Smooth muscle cell (in vitro differentiated cells): ENCODE measurements at regions not wholly inside any gene's neighbourhood (a gene's known extent, or its start where the extent isn't known, plus 50 kb on each side); places are given as distances from the start of the nearest gene placed in this dataset.

Experiments used
- DNase-seq: peaks from one replicate; lab custom pipeline; 2025; ENCODE audit not compliant: unreplicated experiment; lab: John Stamatoyannopoulos, UW
- H2AFZ ChIP-seq: fragments of 200-600 bp; sonication (generic); 2 replicates; pipeline ENCODE4 v1.6.0; 2016; ENCODE audit warnings: antibody characterized with exemption, low read depth, mild to moderate bottlenecking
- H3F3A ChIP-seq: fragments of 200-600 bp; sonication (generic); 2 replicates; pipeline ENCODE4 v1.6.0; 2017; ENCODE audit warnings: antibody characterized with exemption, low read depth
- H3K27ac ChIP-seq: fragments of 200-600 bp; sonication (generic); 2 replicates; pipeline ENCODE4 v1.5.1; 2016; ENCODE audit warnings: low read depth, mild to moderate bottlenecking
- H3K27me3 ChIP-seq: fragments of 200-600 bp; sonication (generic); 2 replicates; pipeline ENCODE4 v1.6.1; 2016; ENCODE audit warnings: low read depth, mild to moderate bottlenecking
- H3K36me3 ChIP-seq: fragments of 200-600 bp; sonication (generic); 2 replicates; pipeline ENCODE4 v1.5.1; 2016; ENCODE audit warnings: low read depth
- H3K4me1 ChIP-seq: fragments of 200-600 bp; sonication (generic); 2 replicates; pipeline ENCODE4 v1.5.1; 2016; ENCODE audit warnings: low read depth
- H3K4me2 ChIP-seq: fragments of 200-600 bp; sonication (generic); 2 replicates; pipeline ENCODE4 v1.6.0; 2016; ENCODE audit warnings: mild to moderate bottlenecking
- H3K4me3 ChIP-seq: fragments of 200-600 bp; sonication (generic); 2 replicates; pipeline ENCODE4 v1.5.1; 2016; ENCODE audit warnings: mild to moderate bottlenecking
- H3K79me2 ChIP-seq: fragments of 200-600 bp; sonication (generic); 2 replicates; pipeline ENCODE4 v1.6.0; 2016; ENCODE audit warnings: low read depth, mild to moderate bottlenecking
- H3K9ac ChIP-seq: fragments of 200-600 bp; sonication (generic); 2 replicates; pipeline ENCODE4 v1.6.0; 2016; ENCODE audit warnings: low read depth
- H3K9me3 ChIP-seq: fragments of 200-600 bp; sonication (generic); replicated peaks from 2 replicates; pipeline ENCODE4 v1.5.1; 2016; ENCODE audit warnings: low read depth
- H4K20me1 ChIP-seq: fragments of 200-600 bp; sonication (generic); 2 replicates; pipeline ENCODE4 v1.6.0; 2016; ENCODE audit warnings: low read depth
- WGBS: methylation state at CpG from one replicate; pipeline ENCODE4 v1.1.7; 2016; ENCODE audit warnings: low lambda C conversion rate; 5-methylcytosine and 5-hydroxymethylcytosine counted together
- TF ChIP-seq, protein P1 (sequence below): fragments of 200-600 bp; sonication (generic); IDR thresholded peaks from 2 replicates; pipeline ENCODE4 v1.5.1; 2017; ENCODE audit warnings: borderline replicate concordance, mild to moderate bottlenecking, antibody characterized with exemption; ENCODE audit not compliant: insufficient read depth, poor library complexity, severe bottlenecking

DNA sequence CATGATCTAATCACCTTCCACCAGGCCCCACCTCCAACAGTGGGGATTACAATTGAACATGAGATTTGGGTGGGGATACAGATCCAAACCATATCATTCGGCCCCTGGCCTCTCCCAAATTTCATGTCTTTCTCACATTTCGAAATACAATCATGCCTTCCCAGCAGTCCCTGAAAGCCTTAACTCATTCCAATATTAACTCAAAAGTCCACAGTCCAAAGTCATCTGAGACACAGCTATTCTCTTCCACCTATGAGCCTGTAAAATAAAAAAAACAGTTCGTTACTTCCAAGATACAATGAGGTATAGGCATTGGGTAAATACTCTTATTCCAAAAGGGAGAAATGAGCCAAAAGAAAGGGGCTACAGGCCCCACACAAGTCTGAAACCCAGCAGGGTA lies 222.6 kb downstream of the SOD2 start:
- Histone ChIP-seq H3K9me3 (no peaks in the 10 kb centered on the region), H4K20me1 (no peaks in the 10 kb centered on the region), H2AFZ (no peak overlapping the region), H3F3A (no peaks in the 10 kb centered on the region), H3K27me3 (no peaks in the 10 kb centered on the region), H3K79me2 (no peaks in the 10 kb centered on the region), H3K36me3 (no peaks in the 10 kb centered on the region), H3K4me2 (no peak overlapping the region), H3K27ac (no peak overlapping the region), H3K4me3 (no peak overlapping the region), H3K4me1 (no peaks in the 10 kb centered on the region), H3K9ac (no peak overlapping the region)
- DNase-seq = no peak
- WGBS = 81% methylated on average over 3 of the region's 3 CpGs
- TF ChIP-seq, protein P1, sequence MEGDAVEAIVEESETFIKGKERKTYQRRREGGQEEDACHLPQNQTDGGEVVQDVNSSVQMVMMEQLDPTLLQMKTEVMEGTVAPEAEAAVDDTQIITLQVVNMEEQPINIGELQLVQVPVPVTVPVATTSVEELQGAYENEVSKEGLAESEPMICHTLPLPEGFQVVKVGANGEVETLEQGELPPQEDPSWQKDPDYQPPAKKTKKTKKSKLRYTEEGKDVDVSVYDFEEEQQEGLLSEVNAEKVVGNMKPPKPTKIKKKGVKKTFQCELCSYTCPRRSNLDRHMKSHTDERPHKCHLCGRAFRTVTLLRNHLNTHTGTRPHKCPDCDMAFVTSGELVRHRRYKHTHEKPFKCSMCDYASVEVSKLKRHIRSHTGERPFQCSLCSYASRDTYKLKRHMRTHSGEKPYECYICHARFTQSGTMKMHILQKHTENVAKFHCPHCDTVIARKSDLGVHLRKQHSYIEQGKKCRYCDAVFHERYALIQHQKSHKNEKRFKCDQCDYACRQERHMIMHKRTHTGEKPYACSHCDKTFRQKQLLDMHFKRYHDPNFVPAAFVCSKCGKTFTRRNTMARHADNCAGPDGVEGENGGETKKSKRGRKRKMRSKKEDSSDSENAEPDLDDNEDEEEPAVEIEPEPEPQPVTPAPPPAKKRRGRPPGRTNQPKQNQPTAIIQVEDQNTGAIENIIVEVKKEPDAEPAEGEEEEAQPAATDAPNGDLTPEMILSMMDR = no peak

DNA sequence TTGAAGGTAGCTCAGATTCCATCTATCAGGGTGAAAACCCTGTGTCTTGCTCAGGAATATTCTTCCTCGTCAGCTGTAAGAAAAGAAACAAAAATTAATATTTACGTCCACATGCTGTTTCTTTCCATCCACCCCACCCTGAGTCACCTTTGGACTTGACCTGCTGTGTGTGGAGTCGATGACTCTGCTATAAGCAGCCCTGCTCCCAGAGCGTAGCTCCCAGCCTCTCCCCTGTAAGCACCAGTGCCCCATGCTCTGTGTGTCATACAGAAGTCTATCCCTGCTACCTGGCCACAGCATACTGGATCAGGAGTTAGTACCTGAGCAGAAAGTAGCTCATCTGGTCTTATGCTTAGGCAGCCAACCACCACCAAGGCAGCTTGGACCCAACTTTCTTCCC lies 223.6 kb downstream of the SOD2 start:
- Histone ChIP-seq H3K9me3 (no peaks in the 10 kb centered on the region), H2AFZ (no peak overlapping the region), H3K4me2 (no peak overlapping the region), H3K4me1 (no peaks in the 10 kb centered on the region), H3K27me3 (peaks cover 6% of the 10 kb centered on the region), H3K9ac (no peak overlapping the region), H3F3A (no peaks in the 10 kb centered on the region), H3K4me3 (no peak overlapping the region), H3K36me3 (no peaks in the 10 kb centered on the region), H3K79me2 (no peaks in the 10 kb centered on the region), H3K27ac (no peak overlapping the region), H4K20me1 (no peaks in the 10 kb centered on the region)
- TF ChIP-seq, protein P1 = no peak
- WGBS = 85% methylated on average over 4 of the region's 4 CpGs
- no peak for DNase-seq

DNA sequence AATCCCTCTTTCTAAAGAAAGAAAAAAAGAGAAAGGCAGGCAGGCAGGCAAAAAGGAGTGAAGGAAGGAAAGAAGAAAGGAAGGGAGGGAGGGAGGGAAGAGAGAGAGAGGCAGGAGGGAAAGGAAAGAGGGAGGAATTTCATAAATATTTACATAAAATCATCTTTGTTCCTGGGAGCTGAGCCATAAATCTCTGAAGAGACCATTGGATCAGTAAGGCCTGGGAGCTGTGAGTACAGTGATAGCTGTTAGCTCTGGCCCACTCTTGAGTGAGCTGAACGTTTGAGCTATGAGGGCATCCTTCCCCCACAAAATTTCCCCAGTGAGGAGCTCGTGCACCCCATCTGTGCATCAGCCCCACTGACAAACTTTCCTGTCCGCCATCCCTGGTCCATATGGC lies 224.0 kb downstream of the SOD2 start:
- no peak overlapping the region for H3K27ac ChIP-seq
- no peaks in the 10 kb centered on the region for H3K36me3 ChIP-seq
- TF ChIP-seq, protein P1 = no peak
- H3K9ac ChIP-seq = no peak overlapping the region
- DNase-seq = no peak
- H3K4me1 ChIP-seq = no peaks in the 10 kb centered on the region
- H3K9me3 ChIP-seq = no peaks in the 10 kb centered on the region
- H2AFZ ChIP-seq = no peak overlapping the region
- H3K27me3 ChIP-seq = peaks cover 10% of the 10 kb centered on the region
- H3F3A ChIP-seq = no peaks in the 10 kb centered on the region
- no peaks in the 10 kb centered on the region for H4K20me1 ChIP-seq
- WGBS = 78% methylated on average over 3 of the region's 3 CpGs
- no peak overlapping the region for H3K4me3 ChIP-seq
- no peak overlapping the region for H3K4me2 ChIP-seq
- no peaks in the 10 kb centered on the region for H3K79me2 ChIP-seq

DNA sequence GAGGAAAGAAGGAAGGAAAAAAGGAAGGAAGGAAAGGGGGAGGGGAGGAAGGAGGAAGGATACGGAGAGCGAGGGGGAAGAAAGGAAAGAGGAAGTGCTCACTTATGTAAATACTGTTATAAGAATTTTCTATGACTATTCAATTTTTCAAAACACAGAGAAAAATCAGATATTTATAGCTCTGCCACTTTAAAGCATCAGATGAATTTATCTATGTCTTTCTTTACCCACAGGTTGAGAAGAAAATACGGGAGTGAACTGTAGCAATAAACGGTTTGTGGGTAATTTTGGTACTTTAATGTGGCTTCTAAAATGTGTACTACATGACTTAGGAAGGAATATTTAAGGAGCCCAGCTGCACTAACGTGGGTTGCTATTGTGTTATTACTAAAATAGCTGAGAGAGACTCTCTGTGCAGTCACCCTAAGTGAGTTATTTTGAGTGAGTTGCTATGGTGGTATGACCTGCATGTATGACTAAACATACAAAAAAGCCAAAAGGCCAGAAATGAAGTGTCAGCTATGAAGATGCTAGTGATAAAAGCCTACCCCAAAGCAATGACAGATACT lies 225.5 kb downstream of the SOD2 start:
- no peak overlapping the region for H3K9ac ChIP-seq
- no peaks in the 10 kb centered on the region for H3F3A ChIP-seq
- no peaks in the 10 kb centered on the region for H4K20me1 ChIP-seq
- no peaks in the 10 kb centered on the region for H3K4me1 ChIP-seq
- no peaks in the 10 kb centered on the region for H3K36me3 ChIP-seq
- TF ChIP-seq, protein P1 = no peak
- H3K4me2 ChIP-seq = no peak overlapping the region
- no peak overlapping the region for H3K27ac ChIP-seq
- peaks cover 10% of the 10 kb centered on the region for H3K27me3 ChIP-seq
- no peak for DNase-seq
- WGBS = 66% methylated on average over 5 of the region's 5 CpGs
- H3K9me3 ChIP-seq = no peaks in the 10 kb centered on the region
- H3K4me3 ChIP-seq = no peak overlapping the region
- H2AFZ ChIP-seq = no peak overlapping the region
- no peaks in the 10 kb centered on the region for H3K79me2 ChIP-seq
